Ascending aorta (tissue), 2 donors: ENCODE measurements at regions not wholly inside any gene's neighbourhood (a gene's known extent, or its start where the extent isn't known, plus 50 kb on each side); places are given as distances from the start of the nearest gene placed in this dataset.

Experiments used
- DNase-seq, 2 donors: peaks; one replicate each; pipeline ENCODE4 v3.0.0-alpha.2; 2019; ENCODE audit warnings: low spot score in 2 of 2
- H3K27ac ChIP-seq, 2 donors: fragments of 200-600 bp; sonication (generic); one replicate each; pipeline ENCODE4 v1.5.1; 2016 to 2017; ENCODE audit warnings: mild to moderate bottlenecking in 1 of 2
- H3K27me3 ChIP-seq: fragments of 200-600 bp; sonication (generic); one replicate; pipeline ENCODE4 v1.5.1; 2017
- H3K36me3 ChIP-seq, 2 donors: fragments of 200-600 bp; sonication (generic); one replicate each; pipeline ENCODE4 v1.5.1; 2016
- H3K4me1 ChIP-seq, 2 donors: fragments of 200-600 bp; sonication (generic); one replicate each; pipeline ENCODE4 v1.5.1; 2016 to 2017; ENCODE audit warnings: mild to moderate bottlenecking in 1 of 2
- H3K4me3 ChIP-seq, 2 donors: fragments of 200-600 bp; sonication (generic); one replicate each; pipeline ENCODE4 v1.5.1; 2016 to 2017; ENCODE audit warnings: mild to moderate bottlenecking in 1 of 2
- H3K9me3 ChIP-seq, 2 donors: fragments of 200-600 bp; sonication (generic); one replicate each; pipeline ENCODE4 v1.5.1; 2016
- CTCF ChIP-seq, 3 experiments: fragments of 200-600 bp in 2 of 3; fragments of 450-650 bp in 1 of 3; sonication (generic) in 2 of 3; IDR thresholded peaks; one replicate each; pipeline ENCODE4 v1.5.1; 2016 to 2019; ENCODE audit warnings: antibody characterized with exemption in 3 of 3, mild to moderate bottlenecking in 1 of 3, moderate library complexity in 1 of 3
- intact Hi-C: fragments of 100-400 bp; cut with DNase I; formaldehyde crosslinking; loops from one replicate; pipeline ENCODE4 v1.15.1; 2023

- Histone ChIP-seq H3K4me3 (no peak overlapping the region), H3K4me1 (no peaks in the 10 kb centered on the region), H3K36me3 (no peaks in the 10 kb centered on the region), H3K9me3 (no peaks in the 10 kb centered on the region), H3K27me3 (no peaks in the 10 kb centered on the region), H3K27ac (no peak overlapping the region)
- TF ChIP-seq CTCF (IDR thresholded peaks at IDR 0.05) = no peak
- intact Hi-C loops = loop anchor here (5.0 kb wide), 1 partner anchor 53 kb away; no protein-coding TSS in a partner anchor
- no peak for DNase-seq
Observed at GRCh38 chr5:74169701-74170100, 470.8 kb downstream of the ENC1 start.

GRCh38 chr5:74167930-74168315 lies 472.6 kb downstream of the ENC1 start:
- intact Hi-C loops = loop anchor here (5.0 kb wide), 1 partner anchor 54 kb away; no protein-coding TSS in a partner anchor
- H3K36me3 ChIP-seq = no peaks in the 10 kb centered on the region
- DNase-seq = no peak
- no peak overlapping the region for H3K4me3 ChIP-seq
- no peak overlapping the region for H3K27ac ChIP-seq
- H3K9me3 ChIP-seq = no peaks in the 10 kb centered on the region
- no peak for TF ChIP-seq CTCF (IDR thresholded peaks at IDR 0.05)
- H3K4me1 ChIP-seq = no peaks in the 10 kb centered on the region
- no peaks in the 10 kb centered on the region for H3K27me3 ChIP-seq

- Histone ChIP-seq H3K9me3 (no peaks in the 10 kb centered on the region), H3K27me3 (no peaks in the 10 kb centered on the region), H3K36me3 (no peaks in the 10 kb centered on the region), H3K4me3 (no peak overlapping the region), H3K27ac (no peak overlapping the region), H3K4me1 (no peaks in the 10 kb centered on the region)
- no peak for DNase-seq
- no peak for TF ChIP-seq CTCF (IDR thresholded peaks at IDR 0.05)
- intact Hi-C loops = loop anchor here (5.0 kb wide), 1 partner anchor 55 kb away; no protein-coding TSS in a partner anchor
Observed at GRCh38 chr5:74167206-74167929, 473.2 kb downstream of the ENC1 start.

GRCh38 chr5:74166064-74166463 lies 474.5 kb downstream of the ENC1 start:
- Histone ChIP-seq H3K36me3 (no peaks in the 10 kb centered on the region), H3K27ac (no peak overlapping the region), H3K27me3 (no peaks in the 10 kb centered on the region), H3K9me3 (no peaks in the 10 kb centered on the region), H3K4me1 (no peaks in the 10 kb centered on the region), H3K4me3 (no peak overlapping the region)
- TF ChIP-seq CTCF (IDR thresholded peaks at IDR 0.05) = no peak
- DNase-seq = no peak
- intact Hi-C loops = loop anchor here (5.0 kb wide), 1 partner anchor 56 kb away; no protein-coding TSS in a partner anchor

- TF ChIP-seq CTCF (IDR thresholded peaks at IDR 0.05) = no peak
- DNase-seq = no peak
- H3K27ac ChIP-seq = no peak overlapping the region
Observed at GRCh38 chr5:74164725-74165235, 475.7 kb downstream of the ENC1 start.

More at GRCh38 chr5:74164725-74165235, 475.7 kb downstream of the ENC1 start:
- H3K4me3 ChIP-seq = no peak overlapping the region
- no peaks in the 10 kb centered on the region for H3K4me1 ChIP-seq
- H3K27me3 ChIP-seq = no peaks in the 10 kb centered on the region
- no peaks in the 10 kb centered on the region for H3K9me3 ChIP-seq
- no peaks in the 10 kb centered on the region for H3K36me3 ChIP-seq
- intact Hi-C loops = loop anchor here (5.0 kb wide), 1 partner anchor 58 kb away; no protein-coding TSS in a partner anchor
